Thymus (tissue), 11 donors: ENCODE measurements at regions not wholly inside any gene's neighbourhood (a gene's known extent, or its start where the extent isn't known, plus 50 kb on each side); places are given as distances from the start of the nearest gene placed in this dataset.

Experiments used
- DNase-seq, 9 donors: peaks; one replicate each; pipeline ENCODE4 v3.0.0-alpha.2; 2013; ENCODE audit warnings: low spot score in 9 of 9, low read depth in 6 of 9, missing footprints in 1 of 9
- H3K27ac ChIP-seq, 2 donors: one replicate each; pipeline ENCODE4 v1.5.1; 2013; ENCODE audit warnings: control low read depth in 1 of 2, low read depth in 1 of 2, low read length in 1 of 2, mild to moderate bottlenecking in 1 of 2, moderate library complexity in 1 of 2
- H3K27me3 ChIP-seq, 2 donors: one replicate each; pipeline ENCODE4 v1.5.1; 2013; ENCODE audit warnings: low read length in 1 of 2; ENCODE audit not compliant: control insufficient read depth in 2 of 2, insufficient read depth in 1 of 2
- H3K36me3 ChIP-seq, 2 donors: one replicate each; pipeline ENCODE4 v1.5.1; 2013; ENCODE audit warnings: low read length in 1 of 2, mild to moderate bottlenecking in 1 of 2, moderate library complexity in 1 of 2; ENCODE audit not compliant: control insufficient read depth in 2 of 2, insufficient read depth in 2 of 2
- H3K4me1 ChIP-seq, 2 donors: one replicate each; pipeline ENCODE4 v1.5.1; 2013; ENCODE audit warnings: low read length in 2 of 2; ENCODE audit not compliant: control insufficient read depth in 2 of 2, insufficient read depth in 2 of 2
- H3K4me3 ChIP-seq, 2 donors: one replicate each; pipeline ENCODE4 v1.5.1; 2013; ENCODE audit warnings: low read length in 2 of 2, control low read depth in 1 of 2, mild to moderate bottlenecking in 1 of 2
- H3K9me3 ChIP-seq, 2 donors: one replicate each; pipeline ENCODE4 v1.5.1; 2013; ENCODE audit warnings: low read length in 1 of 2, mild to moderate bottlenecking in 1 of 2; ENCODE audit not compliant: control insufficient read depth in 2 of 2, insufficient read depth in 1 of 2
- WGBS: extraction: QIAGEN DNeasy Blood & Tissue Kit; methylation state at CpG from one replicate; pipeline ENCODE4 v1.1.7; 2013; 5-methylcytosine and 5-hydroxymethylcytosine counted together
- donor health status: healthy.

GRCh38 chr1:112307930-112308591 lies 88.0 kb upstream of the CTTNBP2NL start:
- no peaks in the 10 kb centered on the region for H3K36me3 ChIP-seq
- no peaks in the 10 kb centered on the region for H3K4me1 ChIP-seq
- peaks cover 0 to 2% of the 10 kb centered on the region in 2 donors for H3K27me3 ChIP-seq
- WGBS: 85% methylated on average over 3 of the region's 3 CpGs
- DNase-seq: no peak
- H3K9me3 ChIP-seq: no peaks in the 10 kb centered on the region
- H3K4me3 ChIP-seq: no peak overlapping the region
- H3K27ac ChIP-seq: no peak overlapping the region

- no peaks in the 10 kb centered on the region for H3K9me3 ChIP-seq
- no peak for DNase-seq
- no peaks in the 10 kb centered on the region for H3K36me3 ChIP-seq
- WGBS: 71% methylated on average over 5 of the region's 5 CpGs
- H3K4me3 ChIP-seq: no peak overlapping the region
- H3K27ac ChIP-seq: no peak overlapping the region
- peaks cover 0 to 2% of the 10 kb centered on the region in 2 donors for H3K27me3 ChIP-seq
- H3K4me1 ChIP-seq: no peaks in the 10 kb centered on the region
Observed at GRCh38 chr1:112308716-112309115, 87.3 kb upstream of the CTTNBP2NL start.

GRCh38 chr1:112309499-112309898 lies 86.5 kb upstream of the CTTNBP2NL start:
- H3K4me3 ChIP-seq: no peak overlapping the region
- peaks cover 0 to 2% of the 10 kb centered on the region in 2 donors for H3K27me3 ChIP-seq
- H3K27ac ChIP-seq: no peak overlapping the region
- no peaks in the 10 kb centered on the region for H3K36me3 ChIP-seq
- no peak for DNase-seq
- no peaks in the 10 kb centered on the region for H3K4me1 ChIP-seq
- 85% methylated on average over 5 of the region's 5 CpGs for WGBS
- no peaks in the 10 kb centered on the region for H3K9me3 ChIP-seq

GRCh38 chr1:112312315-112312714 lies 83.7 kb upstream of the CTTNBP2NL start:
- H3K27ac ChIP-seq: no peak overlapping the region
- DNase-seq: no peak
- no peaks in the 10 kb centered on the region for H3K36me3 ChIP-seq
- no peak overlapping the region for H3K4me3 ChIP-seq
- no peaks in the 10 kb centered on the region for H3K9me3 ChIP-seq
- 51% methylated on average over 5 of the region's 5 CpGs for WGBS
- no peaks in the 10 kb centered on the region for H3K4me1 ChIP-seq
- H3K27me3 ChIP-seq: peaks cover 0 to 2% of the 10 kb centered on the region in 2 donors

- H3K27me3 ChIP-seq: peaks cover 0 to 2% of the 10 kb centered on the region in 2 donors
- no peaks in the 10 kb centered on the region for H3K4me1 ChIP-seq
- no peak for DNase-seq
- no peaks in the 10 kb centered on the region for H3K9me3 ChIP-seq
- H3K36me3 ChIP-seq: no peaks in the 10 kb centered on the region
- no peak overlapping the region for H3K27ac ChIP-seq
- WGBS: 67% methylated on average over 5 of the region's 5 CpGs
- no peak overlapping the region for H3K4me3 ChIP-seq
Observed at GRCh38 chr1:112312879-112313278, 83.1 kb upstream of the CTTNBP2NL start.

GRCh38 chr1:112316254-112316913 lies 79.6 kb upstream of the CTTNBP2NL start:
- Histone ChIP-seq H3K9me3 (no peaks in the 10 kb centered on the region), H3K4me3 (no peak overlapping the region), H3K27me3 (peaks cover 0 to 2% of the 10 kb centered on the region in 2 donors), H3K27ac (no peak overlapping the region), H3K4me1 (no peaks in the 10 kb centered on the region), H3K36me3 (no peaks in the 10 kb centered on the region)
- WGBS: 92% methylated on average over 8 of the region's 8 CpGs
- DNase-seq: no peak

- no peaks in the 10 kb centered on the region for H3K4me1 ChIP-seq
- H3K36me3 ChIP-seq: no peaks in the 10 kb centered on the region
- peaks cover 0 to 4% of the 10 kb centered on the region in 2 donors for H3K27me3 ChIP-seq
- no peaks in the 10 kb centered on the region for H3K9me3 ChIP-seq
- H3K27ac ChIP-seq: no peak overlapping the region
- DNase-seq: no peak
- H3K4me3 ChIP-seq: no peak overlapping the region
- WGBS: 72% methylated on average over 2 of the region's 2 CpGs
Observed at GRCh38 chr1:112317140-112317539, 78.9 kb upstream of the CTTNBP2NL start.

- no peaks in the 10 kb centered on the region for H3K9me3 ChIP-seq
- DNase-seq: no peak
Observed at GRCh38 chr1:112317611-112318062, 78.4 kb upstream of the CTTNBP2NL start.

GRCh38 chr1:112318263-112318662 lies 77.8 kb upstream of the CTTNBP2NL start:
- Histone ChIP-seq H3K27me3 (peaks cover 0 to 4% of the 10 kb centered on the region in 2 donors), H3K4me3 (no peak overlapping the region), H3K4me1 (no peaks in the 10 kb centered on the region), H3K36me3 (no peaks in the 10 kb centered on the region), H3K9me3 (no peaks in the 10 kb centered on the region), H3K27ac (no peak overlapping the region)
- DNase-seq: no peak
- 98% methylated on average over 2 of the region's 2 CpGs for WGBS

More at GRCh38 chr1:112317611-112318062, 78.4 kb upstream of the CTTNBP2NL start:
- Histone ChIP-seq H3K27me3 (peaks cover 0 to 4% of the 10 kb centered on the region in 2 donors), H3K4me3 (no peak overlapping the region), H3K4me1 (no peaks in the 10 kb centered on the region), H3K27ac (no peak overlapping the region), H3K36me3 (no peaks in the 10 kb centered on the region)
- 91% methylated on average over 6 of the region's 6 CpGs for WGBS
